ENCODE measurements at regions not wholly inside any gene's neighbourhood (a gene's known extent, or its start where the extent isn't known, plus 50 kb on each side); places are given as distances from the start of the nearest gene placed in this dataset.

- TF ChIP-seq, protein P1, sequence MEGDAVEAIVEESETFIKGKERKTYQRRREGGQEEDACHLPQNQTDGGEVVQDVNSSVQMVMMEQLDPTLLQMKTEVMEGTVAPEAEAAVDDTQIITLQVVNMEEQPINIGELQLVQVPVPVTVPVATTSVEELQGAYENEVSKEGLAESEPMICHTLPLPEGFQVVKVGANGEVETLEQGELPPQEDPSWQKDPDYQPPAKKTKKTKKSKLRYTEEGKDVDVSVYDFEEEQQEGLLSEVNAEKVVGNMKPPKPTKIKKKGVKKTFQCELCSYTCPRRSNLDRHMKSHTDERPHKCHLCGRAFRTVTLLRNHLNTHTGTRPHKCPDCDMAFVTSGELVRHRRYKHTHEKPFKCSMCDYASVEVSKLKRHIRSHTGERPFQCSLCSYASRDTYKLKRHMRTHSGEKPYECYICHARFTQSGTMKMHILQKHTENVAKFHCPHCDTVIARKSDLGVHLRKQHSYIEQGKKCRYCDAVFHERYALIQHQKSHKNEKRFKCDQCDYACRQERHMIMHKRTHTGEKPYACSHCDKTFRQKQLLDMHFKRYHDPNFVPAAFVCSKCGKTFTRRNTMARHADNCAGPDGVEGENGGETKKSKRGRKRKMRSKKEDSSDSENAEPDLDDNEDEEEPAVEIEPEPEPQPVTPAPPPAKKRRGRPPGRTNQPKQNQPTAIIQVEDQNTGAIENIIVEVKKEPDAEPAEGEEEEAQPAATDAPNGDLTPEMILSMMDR (IDR thresholded peaks at IDR 0.05), result no peak
- no peak for TF ChIP-seq EZH2 (IDR thresholded peaks at IDR 0.05; ENCODE audit: borderline replicate concordance, insufficient read depth, low read depth, low read length, poor library complexity, severe bottlenecking)
- no peaks in the 10 kb centered on the region for H3K9me3 ChIP-seq (ENCODE audit: control extremely low read depth in 1 of 3, control insufficient read depth in 2 of 3, insufficient read depth in 1 of 3, low read length in 2 of 3)
- no peak overlapping the region for H3K4me3 Mint-ChIP-seq
- no peaks in the 10 kb centered on the region for H4K20me1 ChIP-seq (ENCODE audit: control insufficient read depth, insufficient read depth, low read length, poor library complexity, severe bottlenecking)
- H3K27ac ChIP-seq (ENCODE audit: low read length in 2 of 2), result no peak overlapping the region
- H3K4me2 ChIP-seq (replicated peaks; ENCODE audit: low read depth, low read length, poor library complexity, severe bottlenecking), result no peak overlapping the region
- H3K9me3 Mint-ChIP-seq (ENCODE audit: insufficient read depth), result no peaks in the 10 kb centered on the region
- ChIA-PET CTCF (no interaction called here), POLR2A (no interaction called here)
- peaks cover 0 to 5% (median 0%) of the 10 kb centered on the region in 4 experiments for H3K27me3 ChIP-seq (replicated peaks in 1 of 4; ENCODE audit: control extremely low read depth in 1 of 4, control insufficient read depth in 3 of 4, insufficient read depth in 4 of 4, low read length in 3 of 4)
- ATAC-seq (ENCODE audit: low read depth), result no peak
- H3K27me3 Mint-ChIP-seq, result peaks cover 11% of the 10 kb centered on the region
- H3K4me1 ChIP-seq (ENCODE audit: control insufficient read depth in 2 of 2, insufficient read depth in 2 of 2, low read length in 2 of 2), result no peaks in the 10 kb centered on the region
- H3K79me2 ChIP-seq (ENCODE audit: control insufficient read depth, insufficient read depth, low read length), result no peaks in the 10 kb centered on the region
- DNase-seq, result no peak
- no peak overlapping the region for H3K9ac ChIP-seq (ENCODE audit: low read length)
- H2AFZ ChIP-seq (ENCODE audit: insufficient read depth, low read depth, low read length, poor library complexity, severe bottlenecking), result no peak overlapping the region
- WGBS (ENCODE audit: insufficient coverage), result 100% methylated on average over 1 of the region's 4 CpGs
- no peak overlapping the region for H3K27ac Mint-ChIP-seq
- no peak overlapping the region for H3K4me3 ChIP-seq (ENCODE audit: control extremely low read depth in 1 of 5, extremely low read depth in 1 of 5, insufficient read depth in 1 of 5, low read depth in 2 of 5, low read length in 4 of 5)
- H3K4me1 Mint-ChIP-seq, result peaks cover 2% of the 10 kb centered on the region
- H3K36me3 ChIP-seq (replicated peaks in 1 of 2; ENCODE audit: control extremely low read depth in 1 of 2, control insufficient read depth in 1 of 2, extremely low read depth in 1 of 2, insufficient read depth in 2 of 2, low read length in 1 of 2), result no peaks in the 10 kb centered on the region
- intact Hi-C loops (cut with micrococcal nuclease), result no loop called here
Observed at GRCh38 chr15:26024241-26024640, 161.1 kb upstream of the ATP10A start.

DNA sequence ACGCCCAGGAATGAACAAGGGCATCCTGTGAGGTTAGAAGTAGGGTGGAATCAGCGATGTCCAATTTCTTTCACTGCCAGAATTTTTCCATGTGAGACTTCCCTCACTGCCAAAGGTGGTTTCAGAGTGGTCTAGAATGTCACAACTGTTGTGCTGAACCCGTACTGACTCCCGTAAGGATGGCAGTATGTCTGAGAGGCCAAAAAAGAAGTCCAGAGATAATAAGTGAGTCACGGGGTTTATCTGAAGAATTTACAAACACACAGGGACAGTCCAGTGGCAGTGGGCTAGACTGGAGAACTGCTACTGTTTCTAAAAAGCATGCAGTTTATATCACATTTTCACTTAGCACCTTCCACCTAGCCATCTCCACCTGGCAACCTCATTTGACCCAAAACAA is 160.6 kb upstream of the ATP10A start:
- no peak overlapping the region for H3K27ac Mint-ChIP-seq
- peaks cover 8% of the 10 kb centered on the region for H3K27me3 Mint-ChIP-seq
- H3K27me3 ChIP-seq (replicated peaks in 1 of 4; ENCODE audit: control extremely low read depth in 1 of 4, control insufficient read depth in 3 of 4, insufficient read depth in 4 of 4, low read length in 3 of 4), result peaks cover 0 to 5% (median 0%) of the 10 kb centered on the region in 4 experiments
- no peak overlapping the region for H3K4me2 ChIP-seq (replicated peaks; ENCODE audit: low read depth, low read length, poor library complexity, severe bottlenecking)
- 90% methylated on average over 2 of the region's 5 CpGs for WGBS (ENCODE audit: insufficient coverage)
- POLR2A ChIA-PET, result no interaction called here
- no peak overlapping the region for H3K4me3 Mint-ChIP-seq
- no peaks in the 10 kb centered on the region for H4K20me1 ChIP-seq (ENCODE audit: control insufficient read depth, insufficient read depth, low read length, poor library complexity, severe bottlenecking)
- DNase-seq (no peak), ATAC-seq (ENCODE audit: low read depth) (no peak)
- no peaks in the 10 kb centered on the region for H3K36me3 ChIP-seq (replicated peaks in 1 of 2; ENCODE audit: control extremely low read depth in 1 of 2, control insufficient read depth in 1 of 2, extremely low read depth in 1 of 2, insufficient read depth in 2 of 2, low read length in 1 of 2)
- H3K9me3 Mint-ChIP-seq (ENCODE audit: insufficient read depth), result no peaks in the 10 kb centered on the region
- intact Hi-C loops (cut with micrococcal nuclease), result no loop called here
- CTCF ChIA-PET, result no interaction called here
- H3K27ac ChIP-seq (ENCODE audit: low read length in 2 of 2), result no peak overlapping the region
- H3K79me2 ChIP-seq (ENCODE audit: control insufficient read depth, insufficient read depth, low read length), result no peaks in the 10 kb centered on the region
- H3K4me1 Mint-ChIP-seq, result peaks cover 2% of the 10 kb centered on the region
- H3K4me3 ChIP-seq (ENCODE audit: control extremely low read depth in 1 of 5, extremely low read depth in 1 of 5, insufficient read depth in 1 of 5, low read depth in 2 of 5, low read length in 4 of 5), result no peak overlapping the region
- H3K4me1 ChIP-seq (ENCODE audit: control insufficient read depth in 2 of 2, insufficient read depth in 2 of 2, low read length in 2 of 2), result no peaks in the 10 kb centered on the region
- H3K9me3 ChIP-seq (ENCODE audit: control extremely low read depth in 1 of 3, control insufficient read depth in 2 of 3, insufficient read depth in 1 of 3, low read length in 2 of 3), result peaks cover 0 to 3% (median 0%) of the 10 kb centered on the region in 3 donors
- no peak overlapping the region for H3K9ac ChIP-seq (ENCODE audit: low read length)
- no peak overlapping the region for H2AFZ ChIP-seq (ENCODE audit: insufficient read depth, low read depth, low read length, poor library complexity, severe bottlenecking)
- no peak for TF ChIP-seq EZH2 (IDR thresholded peaks at IDR 0.05; ENCODE audit: borderline replicate concordance, insufficient read depth, low read depth, low read length, poor library complexity, severe bottlenecking)
- TF ChIP-seq, protein P1 (IDR thresholded peaks at IDR 0.05), result no peak
